ENCODE measurements at regions not wholly inside any gene's neighbourhood (a gene's known extent, or its start where the extent isn't known, plus 50 kb on each side); places are given as distances from the start of the nearest gene placed in this dataset.

- no peak for TF ChIP-seq POLR2A (IDR thresholded peaks at IDR 0.05)
- no peak for TF ChIP-seq CTCF (IDR thresholded peaks at IDR 0.05)
- H3K36me3 ChIP-seq = no peaks in the 10 kb centered on the region
- intact Hi-C loops (cut with DNase I; ENCODE audit: low total_unique reads) = no loop called here
Observed at GRCh38 chr15:35818846-35819245, 272.9 kb upstream of the DPH6 start.

GRCh38 chr15:35822153-35822552 lies 276.2 kb upstream of the DPH6 start:
- no peak for DNase-seq
- Histone ChIP-seq H3K27ac (no peak overlapping the region), H3K4me3 (no peak overlapping the region), H3K36me3 (no peaks in the 10 kb centered on the region), H3K27me3 (no peaks in the 10 kb centered on the region), H3K4me1 (no peaks in the 10 kb centered on the region), H3K9me3 (no peaks in the 10 kb centered on the region)
- intact Hi-C loops (cut with DNase I; ENCODE audit: low total_unique reads) = no loop called here
- TF ChIP-seq CTCF (IDR thresholded peaks at IDR 0.05) = no peak
- TF ChIP-seq POLR2A (IDR thresholded peaks at IDR 0.05) = no peak

More at GRCh38 chr15:35818846-35819245, 272.9 kb upstream of the DPH6 start:
- no peaks in the 10 kb centered on the region for H3K4me1 ChIP-seq
- DNase-seq = no peak
- no peaks in the 10 kb centered on the region for H3K27me3 ChIP-seq
- no peak overlapping the region for H3K27ac ChIP-seq
- H3K9me3 ChIP-seq = no peaks in the 10 kb centered on the region
- H3K4me3 ChIP-seq = no peak overlapping the region

- no peaks in the 10 kb centered on the region for H3K36me3 ChIP-seq
- H3K4me3 ChIP-seq = no peak overlapping the region
- intact Hi-C loops (cut with DNase I; ENCODE audit: low total_unique reads) = no loop called here
- no peak overlapping the region for H3K27ac ChIP-seq
- H3K9me3 ChIP-seq = no peaks in the 10 kb centered on the region
- TF ChIP-seq POLR2A (IDR thresholded peaks at IDR 0.05) (no peak), CTCF (IDR thresholded peaks at IDR 0.05) (no peak)
- H3K4me1 ChIP-seq = no peaks in the 10 kb centered on the region
- DNase-seq = no peak
- no peaks in the 10 kb centered on the region for H3K27me3 ChIP-seq
Observed at GRCh38 chr15:35827141-35827540, 281.2 kb upstream of the DPH6 start.

- intact Hi-C loops (cut with DNase I; ENCODE audit: low total_unique reads) = no loop called here
- no peak for DNase-seq
- Histone ChIP-seq H3K36me3 (no peaks in the 10 kb centered on the region), H3K9me3 (no peaks in the 10 kb centered on the region), H3K4me3 (no peak overlapping the region), H3K4me1 (no peaks in the 10 kb centered on the region), H3K27ac (no peak overlapping the region), H3K27me3 (no peaks in the 10 kb centered on the region)
- TF ChIP-seq POLR2A (IDR thresholded peaks at IDR 0.05) = no peak
- TF ChIP-seq CTCF (IDR thresholded peaks at IDR 0.05) = no peak
Observed at GRCh38 chr15:35827911-35828310, 281.9 kb upstream of the DPH6 start.

- TF ChIP-seq CTCF (IDR thresholded peaks at IDR 0.05) (no peak), POLR2A (IDR thresholded peaks at IDR 0.05) (no peak)
- no peaks in the 10 kb centered on the region for H3K9me3 ChIP-seq
- H3K36me3 ChIP-seq = no peaks in the 10 kb centered on the region
- no peak overlapping the region for H3K4me3 ChIP-seq
- intact Hi-C loops (cut with DNase I; ENCODE audit: low total_unique reads) = no loop called here
- H3K27me3 ChIP-seq = no peaks in the 10 kb centered on the region
- no peak for DNase-seq
- no peaks in the 10 kb centered on the region for H3K4me1 ChIP-seq
- no peak overlapping the region for H3K27ac ChIP-seq
Observed at GRCh38 chr15:35833581-35833980, 287.6 kb upstream of the DPH6 start.
